HCT116 (cell line): ENCODE measurements at regions not wholly inside any gene's neighbourhood (a gene's known extent, or its start where the extent isn't known, plus 50 kb on each side); places are given as distances from the start of the nearest gene placed in this dataset.

ENCODE experiments used
- ATAC-seq: fragments of 200-7000 bp; cut with Tn5 transposase; 2 replicates; pipeline ENCODE4 v1.9.1; 2020; ENCODE audit warnings: mild to moderate bottlenecking, moderate library complexity
- BruUV-seq: library from RNA; stranded (reverse); fragments of 400-500 nt; replicated peaks from 2 replicates; lab custom pipeline; 2021; lab: Mats Ljungman, UMichigan
- CTCF ChIA-PET: fragments of 300-600 bp; sonication (Branson Sonifier 250); formaldehyde crosslinking; loops from one replicate; lab custom pipeline; 2021; ENCODE audit warnings: antibody characterized with exemption; lab: Charles Lee
- POLR2A ChIA-PET: fragments of 300-600, 350-600 bp; sonication (Branson Sonifier 250); formaldehyde crosslinking; loops from one replicate; lab custom pipeline; 2021; ENCODE audit warnings: antibody characterized with exemption; lab: Charles Lee
- RAD21 ChIA-PET, 2 experiments: fragments of 300-600 bp; sonication (Branson Sonifier 250); formaldehyde crosslinking; loops; one replicate each; lab custom pipeline; 2023; ENCODE audit warnings: low total read pairs in 2 of 2; ENCODE audit not compliant: uncharacterized antibody in 2 of 2, unreplicated experiment in 2 of 2, low non-redundant PET in 1 of 2; lab: Charles Lee
- DNase-seq: peaks from one replicate; pipeline ENCODE4 v3.0.0-alpha.2; 2010; ENCODE audit warnings: low read depth, low spot score
- H2AFZ ChIP-seq: fragments of 200-600 bp; shearing (Covaris generic), sonication (generic); 2 replicates; pipeline ENCODE4 v1.6.1; 2017; ENCODE audit warnings: low read depth, mixed run types, mixed read lengths, antibody characterized with exemption, low read length; ENCODE audit not compliant: poor library complexity, severe bottlenecking
- H3K27ac ChIP-seq: 2 replicates; pipeline ENCODE4 v1.5.1; 2012; ENCODE audit warnings: low read depth, low read length
- H3K27me3 ChIP-seq: fragments of 200-600 bp; sonication (generic); 2 replicates; pipeline ENCODE4 v1.6.1; 2016; ENCODE audit warnings: mixed run types, low read length, mixed read lengths; ENCODE audit not compliant: insufficient read depth
- H3K36me3 ChIP-seq, 2 experiments: fragments of 200-500 bp in 1 of 2; fragments of 200-600 bp in 1 of 2; sonication (Bioruptor generic) in 1 of 2; sonication (generic) in 1 of 2; 2 replicates each; pipeline versions ENCODE4 v1.5.1 to v1.6.1; 2014 to 2016; ENCODE audit warnings: low read length in 2 of 2, inconsistent platforms in 1 of 2, mixed read lengths in 1 of 2, mixed run types in 1 of 2; ENCODE audit not compliant: insufficient read depth in 2 of 2, control insufficient read depth in 1 of 2
- H3K4me1 ChIP-seq, 2 experiments: fragments of 200-600 bp in 1 of 2; sonication (generic) in 1 of 2; 2 replicates each; pipeline versions ENCODE4 v1.5.1 to v1.6.1; 2012 to 2017; ENCODE audit warnings: low read length in 2 of 2, inconsistent platforms in 1 of 2, mild to moderate bottlenecking in 1 of 2, mixed read lengths in 1 of 2, mixed run types in 1 of 2, moderate library complexity in 1 of 2; ENCODE audit not compliant: insufficient read depth in 2 of 2, control insufficient read depth in 1 of 2
- H3K4me2 ChIP-seq: fragments of 200-600 bp; sonication (generic); 2 replicates; pipeline ENCODE4 v1.6.1; 2017; ENCODE audit warnings: mixed run types, low read length, mixed read lengths
- H3K4me3 ChIP-seq, 2 experiments: fragments of 200-600 bp in 1 of 2; sonication (generic) in 1 of 2; replicated peaks in 1 of 2; 2 replicates each; pipeline ENCODE4 v1.5.1; 2011 to 2016; ENCODE audit warnings: low read length in 2 of 2, control low read depth in 1 of 2, low read depth in 1 of 2, mild to moderate bottlenecking in 1 of 2, mixed read lengths in 1 of 2, mixed run types in 1 of 2
- H3K79me2 ChIP-seq: fragments of 200-600 bp; sonication (generic); 2 replicates; pipeline ENCODE4 v1.6.1; 2017; ENCODE audit warnings: mild to moderate bottlenecking, mixed run types, low read length, moderate library complexity, mixed read lengths; ENCODE audit not compliant: insufficient read depth
- H3K9ac ChIP-seq: fragments of 200-600 bp; sonication (generic); 2 replicates; pipeline ENCODE4 v1.6.1; 2016; ENCODE audit warnings: low read length, mixed read lengths
- H3K9me2 ChIP-seq: fragments of 200-600 bp; sonication (generic), shearing (Covaris generic); 2 replicates; pipeline ENCODE4 v1.6.1; 2017; ENCODE audit warnings: mixed run types, mild to moderate bottlenecking, moderate library complexity; ENCODE audit not compliant: insufficient read depth
- H3K9me3 ChIP-seq, 2 experiments: fragments of 200-500 bp in 1 of 2; fragments of 200-600 bp in 1 of 2; sonication (Bioruptor generic) in 1 of 2; sonication (generic) in 1 of 2; 2 replicates each; pipeline ENCODE4 v1.6.1; 2014 to 2017; ENCODE audit warnings: low read length in 2 of 2, mixed read lengths in 2 of 2, inconsistent platforms in 1 of 2, low read depth in 1 of 2, mild to moderate bottlenecking in 1 of 2, mixed run types in 1 of 2, moderate library complexity in 1 of 2; ENCODE audit not compliant: control insufficient read depth in 1 of 2, insufficient read depth in 1 of 2
- H4K20me1 ChIP-seq: fragments of 200-600 bp; sonication (generic), shearing (Covaris generic); 2 replicates; pipeline ENCODE4 v1.6.1; 2017; ENCODE audit warnings: mixed run types, mild to moderate bottlenecking, moderate library complexity; ENCODE audit not compliant: insufficient read depth
- CEBPB ChIP-seq: IDR thresholded peaks from 2 replicates; pipeline ENCODE4 v1.6.1; 2012; ENCODE audit warnings: low read depth
- EZH2 ChIP-seq: fragments of 200-600 bp; sonication (generic); IDR thresholded peaks from 2 replicates; pipeline ENCODE4 v1.6.1; 2017; ENCODE audit warnings: antibody characterized with exemption, mixed run types
- EZH2phosphoT487 ChIP-seq: fragments of 200-600 bp; IDR thresholded peaks from 2 replicates; pipeline ENCODE4 v1.6.1; 2018; ENCODE audit warnings: antibody characterized with exemption, borderline replicate concordance
- JUND ChIP-seq: IDR thresholded peaks from 2 replicates; pipeline ENCODE4 v1.6.1; 2012
- MAX ChIP-seq: IDR thresholded peaks from 2 replicates; pipeline ENCODE4 v1.6.1; 2012
- POLR2AphosphoS5 ChIP-seq: IDR thresholded peaks from 2 replicates; pipeline ENCODE4 v1.6.1; 2011; ENCODE audit warnings: mild to moderate bottlenecking, low read depth, low read length, moderate library complexity
- REST ChIP-seq: IDR thresholded peaks from 2 replicates; pipeline ENCODE4 v1.6.1; 2012; ENCODE audit warnings: low read depth
- SRF ChIP-seq: IDR thresholded peaks from 2 replicates; pipeline ENCODE4 v1.6.1; 2012; ENCODE audit warnings: low read depth
- TCF7L2 ChIP-seq: IDR thresholded peaks from 2 replicates; pipeline ENCODE4 v1.7.0; 2011; ENCODE audit warnings: borderline replicate concordance, inconsistent platforms; ENCODE audit not compliant: insufficient read depth, insufficient read length; ENCODE audit errors: extremely low read depth
- YY1 ChIP-seq: IDR thresholded peaks from 2 replicates; pipeline ENCODE4 v1.6.1; 2011; ENCODE audit warnings: low read length, low read depth, moderate library complexity, mild to moderate bottlenecking; ENCODE audit not compliant: insufficient replicate concordance; ENCODE audit errors: extremely low read depth
- ZBTB33 ChIP-seq: IDR thresholded peaks from 2 replicates; pipeline ENCODE4 v1.6.1; 2011; ENCODE audit warnings: mild to moderate bottlenecking, low read length, moderate library complexity; ENCODE audit not compliant: insufficient replicate concordance; ENCODE audit errors: extremely low read depth
- intact Hi-C: fragments of 100-400 bp; cut with micrococcal nuclease; formaldehyde crosslinking; loops from 2 replicates; pipeline ENCODE4 v1.10.0; 2022

GRCh38 chr14:82445810-82446570, 912.3 kb upstream of the SEL1L start:
- no TSS peak for BruUV-seq
- no peak overlapping the region for H3K27ac ChIP-seq
- no peaks in the 10 kb centered on the region for H3K27me3 ChIP-seq
- no peaks in the 10 kb centered on the region for H3K9me2 ChIP-seq
- no peak overlapping the region for H3K4me2 ChIP-seq
- no peaks in the 10 kb centered on the region for H3K79me2 ChIP-seq
- POLR2A ChIA-PET = no interaction called here
- DNase-seq (no peak), ATAC-seq (no peak)
- peaks cover 10 to 26% of the 10 kb centered on the region in 2 experiments; a peak in 2 of 4 replicates for H3K9me3 ChIP-seq
- no peaks in the 10 kb centered on the region for H3K36me3 ChIP-seq
- RAD21 ChIA-PET = no interaction called here
- no peak for TF ChIP-seq TCF7L2
- no peak for TF ChIP-seq MAX
- no peak for TF ChIP-seq CEBPB
- no peak for TF ChIP-seq JUND
- TF ChIP-seq POLR2AphosphoS5 = no peak
- TF ChIP-seq EZH2 = no peak
- TF ChIP-seq ZBTB33 = no peak
- TF ChIP-seq REST = no peak
- no peak for TF ChIP-seq YY1
- no peak for TF ChIP-seq EZH2phosphoT487
- no peak for TF ChIP-seq SRF
- intact Hi-C loops = no loop called here
- no peak overlapping the region for H3K9ac ChIP-seq
- CTCF ChIA-PET = no interaction called here
- no peak overlapping the region for H3K4me3 ChIP-seq
- H3K4me1 ChIP-seq = no peaks in the 10 kb centered on the region
- H2AFZ ChIP-seq = no peak overlapping the region
- no peaks in the 10 kb centered on the region for H4K20me1 ChIP-seq
